CD4-positive, alpha-beta T cell treated with Interleukin-6 at 100 ng/mL for 8 hours (primary cell): ENCODE measurements at regions not wholly inside any gene's neighbourhood (a gene's known extent, or its start where the extent isn't known, plus 50 kb on each side); places are given as distances from the start of the nearest gene placed in this dataset.

Experiments
- DNase-seq: peaks from one replicate; pipeline ENCODE4 v3.0.0-alpha.2; 2020; ENCODE audit warnings: mixed read lengths, low spot score

DNA sequence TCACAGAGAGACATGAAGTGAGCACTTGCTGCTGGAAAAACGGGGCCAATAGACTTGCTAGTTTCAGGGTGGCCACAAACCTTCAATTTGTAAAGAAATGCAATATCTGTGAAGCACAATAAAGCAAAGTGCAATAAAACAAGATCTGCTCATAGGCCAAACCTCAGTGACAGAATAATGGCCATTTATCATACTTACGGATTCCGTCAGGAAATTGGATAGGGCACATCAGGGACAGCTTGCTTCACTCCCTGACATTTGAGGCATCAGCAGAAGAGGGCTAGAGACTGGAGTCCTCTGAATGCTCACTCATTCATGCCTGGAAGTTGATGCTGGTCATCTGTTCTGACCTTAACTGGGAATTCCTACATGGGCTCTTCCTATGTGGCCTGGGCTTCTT is 165.5 kb upstream of the OPRM1 start:
- no peak for DNase-seq

DNA sequence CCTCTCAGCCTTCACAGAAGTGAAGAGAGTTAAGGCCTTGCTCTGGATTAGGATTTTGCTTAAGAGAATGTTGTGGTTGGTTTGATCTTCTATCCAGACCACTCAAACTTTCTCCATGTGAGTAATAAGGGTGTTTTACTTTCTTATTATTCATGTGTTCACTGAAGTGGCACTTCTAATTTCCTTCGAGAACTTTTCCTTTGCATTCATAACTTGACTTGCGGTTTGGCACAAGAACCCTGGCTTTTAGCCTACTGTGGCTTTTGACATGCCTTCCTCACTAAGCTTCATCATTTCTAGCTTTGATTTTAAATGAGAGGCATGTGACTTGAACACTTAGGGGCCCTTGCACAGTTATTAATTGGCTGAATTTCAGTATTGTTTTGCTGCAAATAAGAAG is 166.1 kb upstream of the OPRM1 start:
- DNase-seq = no peak

- DNase-seq = no peak
These were observed 176.1 kb upstream of the OPRM1 start for GRCh38 chr6:153862927-153863326.

GRCh38 chr6:153862139-153862538 is 176.9 kb upstream of the OPRM1 start:
- DNase-seq = no peak

GRCh38 chr6:153858529-153858928 is 180.5 kb upstream of the OPRM1 start:
- DNase-seq = no peak

DNA sequence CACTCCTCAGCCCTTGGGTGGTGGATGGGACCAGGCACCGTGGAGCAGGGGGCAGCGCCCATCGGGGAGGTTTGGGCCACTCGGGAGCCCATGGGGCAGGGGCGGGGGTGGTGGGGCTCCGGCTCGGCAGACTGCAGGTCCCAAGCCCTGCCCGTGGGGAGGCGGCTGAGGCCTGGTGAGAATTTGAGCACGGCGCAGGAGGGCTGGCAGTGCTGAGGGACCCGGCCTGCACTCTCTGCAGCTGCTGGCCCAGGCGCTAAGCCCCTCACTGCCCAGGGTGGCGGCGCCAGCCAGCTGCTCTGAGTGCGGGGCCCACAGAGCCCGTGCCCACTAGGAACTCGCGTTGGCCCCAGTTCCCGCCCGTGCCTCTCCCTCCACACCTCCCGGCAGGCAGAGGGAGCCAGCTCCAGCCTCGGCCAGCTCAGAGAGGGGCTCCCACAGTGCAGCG is 182.1 kb upstream of the OPRM1 start:
- no peak for DNase-seq

- no peak for DNase-seq
These were observed 186.6 kb upstream of the OPRM1 start for GRCh38 chr6:153852481-153852880.

- DNase-seq = no peak
These were observed 187.0 kb upstream of the OPRM1 start for GRCh38 chr6:153852034-153852433.

- DNase-seq = no peak
These were observed 189.8 kb upstream of the OPRM1 start for GRCh38 chr6:153849072-153849779.

DNA sequence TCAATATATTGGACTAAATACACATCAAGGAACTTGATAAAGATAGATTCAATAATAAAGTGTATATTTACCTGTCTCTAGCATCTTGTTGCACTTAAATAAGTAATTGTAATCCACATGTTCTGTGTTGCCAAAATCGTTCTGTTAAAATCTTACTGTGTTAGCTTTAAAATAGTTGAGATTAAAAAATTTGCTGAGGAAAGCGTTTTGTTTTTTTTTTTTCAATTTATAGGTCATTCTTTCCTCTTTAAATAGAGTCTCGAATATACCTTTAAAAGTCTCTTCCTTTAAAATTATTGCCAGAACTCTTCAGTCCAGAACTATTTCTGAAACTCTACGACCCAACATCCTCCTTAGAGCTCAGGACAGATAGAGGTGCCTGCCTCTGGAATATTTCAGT is 195.6 kb upstream of the OPRM1 start:
- DNase-seq = no peak

DNA sequence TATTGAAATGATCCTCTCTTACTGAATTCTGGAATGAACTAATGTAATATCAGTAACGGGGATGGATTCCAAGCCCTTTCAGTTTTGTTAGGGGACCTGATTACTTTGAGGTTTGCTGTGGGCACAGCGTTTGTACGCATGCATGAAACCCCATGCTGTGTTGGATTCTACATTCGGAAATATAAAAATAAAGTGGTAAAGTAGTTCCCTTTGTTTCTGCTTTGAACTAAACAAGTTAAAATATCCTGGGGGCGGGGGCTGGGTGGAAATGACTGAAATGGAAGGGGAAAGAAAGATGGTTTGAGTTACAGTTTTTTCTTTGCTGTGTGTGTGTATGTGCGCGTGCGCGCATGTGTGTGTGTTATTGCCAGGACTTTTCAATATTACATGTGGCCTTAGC is 196.5 kb upstream of the OPRM1 start:
- no peak for DNase-seq

GRCh38 chr6:153840039-153840850 is 198.8 kb upstream of the OPRM1 start:
- no peak for DNase-seq

- no peak for DNase-seq
These were observed 206.5 kb upstream of the OPRM1 start for GRCh38 chr6:153832543-153832942.

- no peak for DNase-seq
These were observed 207.5 kb upstream of the OPRM1 start for GRCh38 chr6:153831350-153832078.

- DNase-seq = no peak
These were observed 221.9 kb upstream of the OPRM1 start for GRCh38 chr6:153817173-153817572.

DNA sequence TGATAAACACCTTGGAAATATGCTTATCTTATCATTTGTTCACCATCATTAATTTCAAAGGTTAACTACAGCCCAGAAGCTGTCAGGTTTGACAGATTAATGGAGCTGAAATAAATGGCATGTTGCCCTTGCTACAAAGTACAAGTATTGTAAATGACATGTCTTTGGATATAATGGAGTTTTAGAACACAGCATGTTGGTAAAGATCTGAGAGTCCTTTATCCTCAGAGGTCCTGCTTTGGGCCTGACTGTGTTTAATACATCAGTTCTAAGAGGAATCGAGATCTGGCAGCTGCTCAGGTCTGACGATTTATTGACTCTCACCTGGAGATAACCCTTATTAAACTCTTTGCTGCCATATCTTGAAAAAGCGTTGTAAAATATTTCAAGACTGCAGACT is 222.7 kb upstream of the OPRM1 start:
- DNase-seq = no peak

DNA sequence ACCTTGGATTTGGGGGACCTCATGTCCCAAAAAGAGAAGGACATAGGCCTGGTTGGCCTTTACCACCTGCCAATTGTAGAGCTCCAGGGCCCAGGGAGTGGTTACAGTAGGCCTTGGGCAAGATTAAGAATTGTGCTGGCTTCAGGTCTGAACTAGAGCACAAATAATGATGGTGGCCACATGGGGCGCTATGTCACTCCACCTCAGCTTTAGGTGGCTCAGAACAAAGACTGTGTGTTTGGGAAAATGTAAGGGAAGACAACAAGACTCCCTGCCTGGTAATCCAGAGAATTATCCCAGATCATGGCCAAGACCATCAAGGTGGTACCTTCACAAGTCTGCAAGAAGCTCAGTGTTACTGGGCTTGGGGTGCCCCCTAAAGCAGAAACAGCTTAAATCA is 224.9 kb upstream of the OPRM1 start:
- no peak for DNase-seq

- DNase-seq = no peak
These were observed 234.2 kb upstream of the OPRM1 start for GRCh38 chr6:153804755-153805330.

DNA sequence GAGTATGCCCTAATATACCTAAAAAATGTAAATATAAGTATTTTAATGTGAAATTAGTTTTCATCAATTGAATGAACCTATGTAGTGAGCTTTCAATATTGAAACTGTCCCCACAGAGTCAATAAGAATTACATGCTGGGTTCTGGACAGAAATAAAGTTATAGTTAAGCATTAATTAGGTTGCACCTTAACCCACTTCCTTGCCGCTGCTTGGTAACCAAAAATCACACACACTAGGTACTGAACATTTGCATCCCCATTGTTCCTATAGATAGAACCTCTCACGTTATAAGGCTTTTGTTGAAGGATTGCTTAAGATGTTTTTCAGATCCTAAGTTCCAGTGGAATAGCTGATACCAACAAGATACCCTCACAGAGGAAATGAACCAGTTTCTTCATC is 237.1 kb upstream of the OPRM1 start:
- DNase-seq = no peak

GRCh38 chr6:153800580-153801188 is 238.4 kb upstream of the OPRM1 start:
- no peak for DNase-seq

DNA sequence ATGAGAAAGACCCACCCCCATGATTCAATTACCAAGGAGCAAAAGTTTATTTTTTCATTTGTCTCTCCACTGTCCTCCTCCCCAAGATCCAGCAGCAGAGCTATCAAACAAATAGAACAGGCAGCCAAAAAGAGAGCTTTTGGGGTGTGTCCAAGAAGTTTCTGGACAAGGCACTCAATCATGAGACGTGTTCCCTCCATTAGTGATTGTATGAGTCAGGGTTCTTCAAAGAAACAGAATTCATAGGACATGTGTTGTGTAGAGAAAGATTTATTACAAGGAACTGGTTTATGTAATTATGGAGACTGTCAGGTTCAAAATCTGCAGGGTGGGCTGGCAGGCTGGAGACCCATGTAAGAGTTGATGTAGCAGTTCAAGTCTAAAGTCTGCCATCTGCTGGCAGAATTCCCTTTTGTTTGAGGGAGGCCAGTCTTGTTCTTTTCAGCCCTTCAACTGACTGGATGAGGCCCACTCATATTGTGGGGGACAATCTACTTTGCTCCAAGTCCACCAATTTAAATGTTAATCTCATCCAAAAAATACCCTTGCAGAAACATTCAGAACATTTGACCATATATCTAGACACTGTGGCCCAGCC is 248.1 kb upstream of the OPRM1 start:
- DNase-seq = no peak

DNA sequence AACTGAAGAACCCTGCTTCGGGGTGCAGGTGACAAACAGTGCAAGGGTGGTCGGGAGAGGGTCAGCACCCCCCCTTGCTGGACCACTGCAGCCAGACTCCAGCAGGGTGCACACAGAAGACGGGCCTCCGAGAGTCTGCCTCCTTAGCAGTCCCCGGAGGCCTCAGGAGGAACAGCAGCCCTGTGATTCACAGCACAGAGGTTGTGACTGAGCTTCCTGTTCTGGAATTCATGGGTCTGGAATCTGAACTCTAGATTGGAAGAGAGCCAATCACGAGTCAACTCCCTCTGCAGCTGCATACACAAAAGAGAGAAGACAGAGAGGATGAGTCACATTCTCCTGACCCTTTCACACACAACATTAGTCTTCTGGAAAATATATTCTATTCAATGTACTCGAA is 249.0 kb upstream of the OPRM1 start:
- DNase-seq = no peak
